A549 (cell line): ENCODE measurements at regions not wholly inside any gene's neighbourhood (a gene's known extent, or its start where the extent isn't known, plus 50 kb on each side); places are given as distances from the start of the nearest gene placed in this dataset.

Experiments
- ATAC-seq, 2 experiments: fragments of 200-7000 bp in 1 of 2; fragments of >200 bp in 1 of 2; cut with Nextera tagmentation in 1 of 2; cut with Tn5 transposase in 1 of 2; 3 replicates each; pipeline versions ENCODE4 v1.8.0 to v1.9.1; 2018 to 2020; ENCODE audit warnings: mild to moderate bottlenecking in 1 of 2, moderate library complexity in 1 of 2
- CTCF ChIA-PET: fragments of 300-600 bp; sonication (Branson Sonifier 250); formaldehyde crosslinking; extraction: SDS; loops from one replicate; lab custom pipeline; 2021; ENCODE audit warnings: antibody characterized with exemption, inconsistent platforms; lab: Yijun Ruan, JAX
- POLR2A ChIA-PET: fragments of 350-600 bp; formaldehyde crosslinking; extraction: SDS; loops from one replicate; lab custom pipeline; 2021; ENCODE audit warnings: antibody characterized with exemption, inconsistent platforms; lab: Yijun Ruan, JAX
- DNase-seq, 2 experiments: peaks; one replicate each; pipeline versions ENCODE4 v3.0.0 to v3.0.0-alpha.2; 2011 to 2016; ENCODE audit warnings: low read depth in 1 of 2, low spot score in 1 of 2
- FAIRE-seq: peaks from 2 replicates; lab custom pipeline; 2011; peaks lifted over from hg19 to GRCh38; lab: Jason Lieb, UNC
- H3K27ac ChIP-seq, 2 experiments: fragments of >200 bp; sonication (Bioruptor Twin); formaldehyde crosslinking; 3 replicates each; pipeline ENCODE4 v1.5.1; 2016 to 2017
- H3K4me1 ChIP-seq: fragments of >200 bp; sonication (Bioruptor Twin); formaldehyde crosslinking; 3 replicates; pipeline ENCODE4 v1.6.1; 2016
- H3K4me2 ChIP-seq: fragments of >200 bp; sonication (Bioruptor Twin); formaldehyde crosslinking; 3 replicates; pipeline ENCODE4 v1.6.1; 2016
- H3K4me3 ChIP-seq: fragments of >200 bp; sonication (Bioruptor Twin); formaldehyde crosslinking; 3 replicates; pipeline ENCODE4 v1.5.1; 2016
- H3K9me3 ChIP-seq: fragments of >200 bp; sonication (Bioruptor Twin); formaldehyde crosslinking; 3 replicates; pipeline ENCODE4 v1.6.1; 2016
- ATOH8 ChIP-seq: fragments of 250-450 bp; sonication (Bioruptor Pico); IDR thresholded peaks from 2 replicates; pipeline ENCODE4 v1.5.0; 2020; ENCODE audit warnings: low read depth, mild to moderate bottlenecking, moderate library complexity
- BCL3 ChIP-seq: fragments of >200 bp; sonication (Bioruptor Twin); formaldehyde crosslinking; IDR thresholded peaks from 3 replicates; pipeline ENCODE4 v1.6.1; 2016
- CBX8 ChIP-seq: fragments of 200-600 bp; sonication (generic); IDR thresholded peaks from 2 replicates; pipeline ENCODE4 v1.6.1; 2016
- CTCF ChIP-seq: fragments of >200 bp; sonication (Bioruptor Twin); formaldehyde crosslinking; IDR thresholded peaks from 3 replicates; pipeline ENCODE4 v1.5.1; 2016
- E2F6 ChIP-seq: IDR thresholded peaks from 2 replicates; pipeline ENCODE4 v1.6.1; 2012; ENCODE audit warnings: low read depth, borderline replicate concordance
- EHF ChIP-seq: fragments of 250-450 bp; sonication (Bioruptor Pico); IDR thresholded peaks from 2 replicates; pipeline ENCODE4 v1.5.0; 2020; ENCODE audit warnings: mild to moderate bottlenecking
- EHMT2 ChIP-seq: fragments of 200-600 bp; sonication (generic); IDR thresholded peaks from 2 replicates; pipeline ENCODE4 v1.6.1; 2016; ENCODE audit warnings: antibody characterized with exemption, low read depth, mild to moderate bottlenecking, moderate library complexity
- ESRRA ChIP-seq: fragments of 150-350 bp; IDR thresholded peaks from 2 replicates; pipeline ENCODE4 v1.6.1; 2014; ENCODE audit warnings: mild to moderate bottlenecking, low read length, borderline replicate concordance
- FOSB ChIP-seq: fragments of 250-450 bp; sonication (Bioruptor Pico); IDR thresholded peaks from 2 replicates; pipeline ENCODE4 v1.5.0; 2020; ENCODE audit warnings: mild to moderate bottlenecking, moderate library complexity
- GATA3 ChIP-seq: IDR thresholded peaks from 2 replicates; pipeline ENCODE4 v1.6.1; 2012; ENCODE audit warnings: borderline replicate concordance
- HES2 ChIP-seq: fragments of >200 bp; sonication (Bioruptor Twin); formaldehyde crosslinking; IDR thresholded peaks from 2 replicates; pipeline ENCODE4 v1.6.1; 2016
- HOXA7 ChIP-seq: fragments of 250-450 bp; sonication (Bioruptor Pico); IDR thresholded peaks from 2 replicates; pipeline ENCODE4 v1.5.0; 2020; ENCODE audit warnings: mild to moderate bottlenecking, moderate library complexity
- HOXB5 ChIP-seq: fragments of 250-450 bp; sonication (Bioruptor Pico); IDR thresholded peaks from 2 replicates; pipeline ENCODE4 v1.5.0; 2020; ENCODE audit warnings: mild to moderate bottlenecking, moderate library complexity
- KDM1A ChIP-seq: fragments of 200-600 bp; sonication (generic); IDR thresholded peaks from 2 replicates; pipeline ENCODE4 v1.6.1; 2016; ENCODE audit warnings: low read depth, mild to moderate bottlenecking
- MAFK ChIP-seq: fragments of 450-650 bp; IDR thresholded peaks from 2 replicates; pipeline ENCODE4 v1.6.1; 2014; ENCODE audit not compliant: partially characterized antibody
- MYC ChIP-seq: IDR thresholded peaks from 2 replicates; pipeline ENCODE4 v1.6.1; 2012; ENCODE audit warnings: mild to moderate bottlenecking, inconsistent platforms, low read length, improper control_type of control experiment, borderline replicate concordance
- PBX3 ChIP-seq: IDR thresholded peaks from 2 replicates; pipeline ENCODE4 v1.6.1; 2012
- RAD21 ChIP-seq, 2 experiments: fragments of >200 bp in 1 of 2; sonication (Bioruptor Twin) in 1 of 2; formaldehyde crosslinking in 1 of 2; IDR thresholded peaks in 1 of 2; conservative IDR thresholded peaks in 1 of 2; 2 replicates in 1 of 2; 3 replicates in 1 of 2; pipeline ENCODE4 v1.6.1; 2012 to 2018; ENCODE audit warnings: inconsistent platforms in 1 of 2
- REST ChIP-seq: fragments of 200-600 bp; sonication (generic); IDR thresholded peaks from 2 replicates; pipeline ENCODE4 v1.6.1; 2016; ENCODE audit warnings: antibody characterized with exemption, mild to moderate bottlenecking, moderate library complexity
- RFX5 ChIP-seq: fragments of 450-650 bp; IDR thresholded peaks from 2 replicates; pipeline ENCODE4 v1.7.1; 2014; ENCODE audit warnings: antibody characterized with exemption, mild to moderate bottlenecking, moderate library complexity
- RNF2 ChIP-seq: fragments of 200-600 bp; sonication (generic); IDR thresholded peaks from 2 replicates; pipeline ENCODE4 v1.6.1; 2016; ENCODE audit warnings: low read depth, mild to moderate bottlenecking, antibody characterized with exemption, moderate library complexity, borderline replicate concordance
- ZC3H11A ChIP-seq: fragments of 450-650 bp; IDR thresholded peaks from 2 replicates; pipeline ENCODE4 v1.6.1; 2014; ENCODE audit warnings: antibody characterized with exemption, mild to moderate bottlenecking
- ZFP36 ChIP-seq: fragments of 450-650 bp; IDR thresholded peaks from 2 replicates; pipeline ENCODE4 v1.6.1; 2014; ENCODE audit warnings: borderline replicate concordance; ENCODE audit not compliant: partially characterized antibody
- ZSCAN20 ChIP-seq: fragments of 250-450 bp; sonication (Bioruptor Pico); IDR thresholded peaks from 2 replicates; pipeline ENCODE4 v1.8.0; 2022; ENCODE audit warnings: mild to moderate bottlenecking, moderate library complexity
- WGBS: methylation state at CpG from one replicate; pipeline ENCODE4 v1.1.6; 2017; ENCODE audit errors: missing lambda C conversion rate; 5-methylcytosine and 5-hydroxymethylcytosine counted together

- no peak overlapping the region for H3K4me2 ChIP-seq
- no peak for TF ChIP-seq ESRRA
- TF ChIP-seq MAFK, result peak; percentile 42
- no peak for ATAC-seq
- CTCF ChIA-PET, result no interaction called here
- no peak for DNase-seq
- no peak overlapping the region for H3K27ac ChIP-seq
- WGBS, result 2% methylated on average over 2 of the region's 2 CpGs
- H3K4me3 ChIP-seq, result no peak overlapping the region
- POLR2A ChIA-PET, result no interaction called here
- no peaks in the 10 kb centered on the region for H3K9me3 ChIP-seq
- no peaks in the 10 kb centered on the region for H3K4me1 ChIP-seq
- FAIRE-seq, result no peak
Observed at GRCh38 chr10:128837478-128837877, 629.6 kb upstream of the MGMT start.

- TF ChIP-seq CBX8, result no peak
- TF ChIP-seq KDM1A, result no peak
- no peak for TF ChIP-seq ESRRA
- no peak for TF ChIP-seq CTCF
- no peak for TF ChIP-seq MYC
- TF ChIP-seq ZSCAN20, result no peak
- no peak for TF ChIP-seq HOXA7 (CRISPR knock-in tag)
- no peak for TF ChIP-seq FOSB (CRISPR knock-in tag)
- TF ChIP-seq EHMT2, result no peak
- TF ChIP-seq E2F6, result no peak
- no peak for TF ChIP-seq GATA3
- no peak for TF ChIP-seq MAFK
- TF ChIP-seq RAD21 (conservative IDR thresholded peaks at IDR 0.05 in 1 of 2, IDR thresholded peaks at IDR 0.05 in 1 of 2), result no peak
- no peak for TF ChIP-seq BCL3
- no peak for TF ChIP-seq RFX5
- TF ChIP-seq PBX3, result no peak
- no peak for TF ChIP-seq HOXB5
- TF ChIP-seq ZC3H11A, result no peak
- TF ChIP-seq ZFP36, result no peak
- H3K27ac ChIP-seq, result no peak overlapping the region
- POLR2A ChIA-PET, result no interaction called here
- CTCF ChIA-PET, result no interaction called here
- FAIRE-seq (no peak), DNase-seq (no peak), ATAC-seq (no peak)
- H3K4me3 ChIP-seq, result no peak overlapping the region
- no peak overlapping the region for H3K4me2 ChIP-seq
- no peaks in the 10 kb centered on the region for H3K4me1 ChIP-seq
- no peaks in the 10 kb centered on the region for H3K9me3 ChIP-seq
- WGBS, result 31% methylated on average over 9 of the region's 9 CpGs
Observed at GRCh38 chr10:128839134-128839533, 627.9 kb upstream of the MGMT start.

GRCh38 chr10:128839701-128840100 lies 627.3 kb upstream of the MGMT start:
- ChIA-PET CTCF (no interaction called here), POLR2A (no interaction called here)
- H3K4me1 ChIP-seq, result no peaks in the 10 kb centered on the region
- DNase-seq (no peak), FAIRE-seq (no peak), ATAC-seq (no peak)
- H3K4me3 ChIP-seq, result no peak overlapping the region
- no peak overlapping the region for H3K4me2 ChIP-seq
- H3K27ac ChIP-seq, result no peak overlapping the region
- no peaks in the 10 kb centered on the region for H3K9me3 ChIP-seq
- TF ChIP-seq HES2 (no peak), REST (no peak), HOXB5 (no peak), EHF (CRISPR knock-in tag) (no peak), ATOH8 (CRISPR knock-in tag) (no peak), RNF2 (no peak)
